ENCODE measurements at regions not wholly inside any gene's neighbourhood (a gene's known extent, or its start where the extent isn't known, plus 50 kb on each side); places are given as distances from the start of the nearest gene placed in this dataset.

DNA sequence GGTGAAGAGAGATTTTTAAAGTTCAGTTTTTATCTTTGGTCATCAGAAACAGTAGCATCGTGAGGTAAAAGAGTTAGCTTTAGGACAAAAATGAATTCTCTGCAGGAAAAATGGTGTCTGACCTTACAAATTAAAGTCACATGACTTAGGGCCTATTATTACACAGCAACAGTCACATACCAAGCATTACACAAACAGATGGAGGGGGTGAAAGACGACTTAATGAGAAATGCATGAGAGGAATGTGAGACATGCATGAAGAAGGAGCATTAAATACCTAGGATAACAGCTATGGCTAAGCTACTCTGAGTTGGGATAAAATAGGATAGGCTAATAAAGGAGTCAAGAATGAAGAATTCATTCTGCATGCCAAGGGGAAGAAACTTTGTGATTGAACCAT, 77.5 kb downstream of the BLID start:
- H3K4me3 ChIP-seq (replicated peaks in 1 of 3; ENCODE audit: insufficient read depth in 1 of 3, low read depth in 2 of 3, low read length in 3 of 3) = no peak overlapping the region

More for the DNA sequence above, 77.5 kb downstream of the BLID start:
- Histone ChIP-seq H3K4me1 (ENCODE audit: insufficient read depth, low read length) (no peaks in the 10 kb centered on the region), H4K20me1 (ENCODE audit: insufficient read depth, low read length) (no peaks in the 10 kb centered on the region), H2AFZ (ENCODE audit: low read length) (no peak overlapping the region), H3K36me3 (replicated peaks in 1 of 2; ENCODE audit: control insufficient read depth in 1 of 2, insufficient read depth in 2 of 2, low read length in 2 of 2) (no peaks in the 10 kb centered on the region), H3K9ac (ENCODE audit: insufficient read depth, low read depth, low read length) (no peak overlapping the region), H3K9me3 (ENCODE audit: low read length) (no peaks in the 10 kb centered on the region), H3K27ac (ENCODE audit: extremely low read length, insufficient read depth, low read length) (no peak overlapping the region), H3K27me3 (ENCODE audit: control insufficient read depth in 1 of 2, insufficient read depth in 2 of 2, low read length in 2 of 2) (no peaks in the 10 kb centered on the region), H3K4me2 (ENCODE audit: low read depth, low read length) (no peak overlapping the region), H3K79me2 (ENCODE audit: insufficient read depth, low read length) (no peaks in the 10 kb centered on the region)
- TF ChIP-seq SATB2 (CRISPR knock-in tag; IDR thresholded peaks at IDR 0.05) = no peak
- no peak for TF ChIP-seq HES4 (CRISPR knock-in tag; IDR thresholded peaks at IDR 0.05; ENCODE audit: borderline replicate concordance)
- TF ChIP-seq ZNF331 (CRISPR knock-in tag; IDR thresholded peaks at IDR 0.05) = no peak
- TF ChIP-seq RAD21 (CRISPR knock-in tag; IDR thresholded peaks at IDR 0.05) = no peak
- no peak for TF ChIP-seq ZZZ3 (CRISPR knock-in tag; IDR thresholded peaks at IDR 0.05; ENCODE audit: borderline replicate concordance)
- TF ChIP-seq FOXP4 (CRISPR knock-in tag; IDR thresholded peaks at IDR 0.05) = no peak
- no peak for TF ChIP-seq RNF2 (conservative IDR thresholded peaks at IDR 0.05; ENCODE audit: low read depth)
- no peak for TF ChIP-seq HOMEZ (CRISPR knock-in tag; IDR thresholded peaks at IDR 0.05; ENCODE audit: low read depth)
- TF ChIP-seq NR1H2 (CRISPR knock-in tag; IDR thresholded peaks at IDR 0.05; ENCODE audit: borderline replicate concordance, low read depth) = no peak
- 0% methylated on average over 2 of the region's 2 CpGs for WGBS (ENCODE audit: low lambda C conversion rate)
- intact Hi-C loops (cut with micrococcal nuclease; ENCODE audit: unreplicated experiment) = no loop called here
- DNase-seq (ENCODE audit: low spot score) = no peak
- no TSS peak for BruUV-seq (replicated peaks)
- POLR2A ChIA-PET = no interaction called here
- in situ Hi-C loops (cut with HindIII; ENCODE audit: extremely low pct_ligation_motif_present, low pct_unique_long_range_greater_than_20kb) = no loop called here
- no peak for ATAC-seq
- no peak for FAIRE-seq
- CTCF ChIA-PET (ENCODE audit: low intra/inter-chr PET ratio, low total read pairs) = no interaction called here

Data from HepG2 (cell line).